ENCODE measurements at regions not wholly inside any gene's neighbourhood (a gene's known extent, or its start where the extent isn't known, plus 50 kb on each side); places are given as distances from the start of the nearest gene placed in this dataset.

- no peak overlapping the region for H3K4me3 ChIP-seq
- FAIRE-seq (no peak), DNase-seq (ENCODE audit: extremely low read depth in 1 of 4, low spot score in 3 of 4) (no peak), ATAC-seq (no peak)
- no peaks in the 10 kb centered on the region for H3K36me3 ChIP-seq (ENCODE audit: control insufficient read depth, insufficient read depth, low read length)
- H3K27ac ChIP-seq (ENCODE audit: extremely low read depth, low read depth, low read length) = no peak overlapping the region
- H3K9me1 ChIP-seq (ENCODE audit: control insufficient read depth, insufficient read depth, low read length) = no peaks in the 10 kb centered on the region
- H4K20me1 ChIP-seq (replicated peaks; ENCODE audit: control insufficient read depth, insufficient read depth, low read length) = no peaks in the 10 kb centered on the region
- 0% methylated on average over 2 of the region's 2 CpGs for WGBS (ENCODE audit: insufficient coverage, low coverage, missing lambda C conversion rate)
- H3K9ac ChIP-seq (ENCODE audit: insufficient read depth in 1 of 2, low read depth in 2 of 2, low read length in 2 of 2) = no peak overlapping the region
- no peaks in the 10 kb centered on the region for H3K27me3 ChIP-seq (ENCODE audit: control insufficient read depth in 2 of 2, insufficient read depth in 2 of 2, low read length in 2 of 2)
- H3K79me2 ChIP-seq (ENCODE audit: control insufficient read depth, insufficient read depth, low read length) = no peaks in the 10 kb centered on the region
- TF ChIP-seq JUNB (CRISPR knock-in tag; conservative IDR thresholded peaks at IDR 0.05) = no peak
- no peak for TF ChIP-seq ZNF780A (CRISPR knock-in tag; IDR thresholded peaks at IDR 0.05)
- TF ChIP-seq NCOA1 (IDR thresholded peaks at IDR 0.05; ENCODE audit: low read depth) = no peak
- ChIA-PET CTCF (ENCODE audit: low intra/inter-chr PET ratio) (no interaction called here), POLR2A (no interaction called here)
- no TSS peak for BruUV-seq (replicated peaks)
- no peaks in the 10 kb centered on the region for H3K9me3 ChIP-seq (replicated peaks; ENCODE audit: control insufficient read depth, insufficient read depth, low read depth, low read length)
- intact Hi-C loops (cut with micrococcal nuclease) = no loop called here
- in situ Hi-C loops (cut with MboI) = no loop called here
- no peak overlapping the region for H2AFZ ChIP-seq (ENCODE audit: low read depth, low read length)
- H3K4me2 ChIP-seq (ENCODE audit: insufficient read depth, low read length) = no peak overlapping the region
- H3K4me1 ChIP-seq (replicated peaks in 1 of 2; ENCODE audit: control insufficient read depth in 2 of 2, insufficient read depth in 2 of 2, low read length in 2 of 2) = no peaks in the 10 kb centered on the region
Measured at GRCh38 chr2:13638181-13638580, 921.4 kb downstream of the TRIB2 start.

DNA sequence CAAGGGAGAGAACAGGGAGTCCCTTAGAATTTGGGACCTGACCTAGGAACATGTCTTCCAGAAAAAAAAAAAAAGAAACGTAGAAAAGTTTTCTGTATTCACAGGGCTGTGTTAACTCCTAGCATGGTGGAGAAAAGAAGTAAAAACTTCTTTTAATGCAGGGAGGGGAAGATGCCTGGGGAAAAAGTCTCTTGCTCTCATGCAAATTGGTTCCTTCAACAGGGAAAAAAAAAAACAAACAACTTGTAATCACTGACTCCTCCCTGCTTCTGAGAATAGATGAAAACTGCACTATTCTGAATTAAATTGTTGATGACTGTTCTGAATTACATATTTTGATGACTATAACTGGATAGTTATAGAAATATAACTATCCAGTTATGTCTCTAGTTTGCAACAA lies 933.2 kb downstream of the TRIB2 start:
- H3K9ac ChIP-seq (ENCODE audit: insufficient read depth in 1 of 2, low read depth in 2 of 2, low read length in 2 of 2) = no peak overlapping the region
- 0% methylated on average over 1 of the region's 1 CpG for WGBS (ENCODE audit: insufficient coverage, low coverage, missing lambda C conversion rate)
- no peaks in the 10 kb centered on the region for H3K4me1 ChIP-seq (replicated peaks in 1 of 2; ENCODE audit: control insufficient read depth in 2 of 2, insufficient read depth in 2 of 2, low read length in 2 of 2)
- intact Hi-C loops (cut with micrococcal nuclease) (no loop called here), in situ Hi-C loops (cut with MboI) (no loop called here)
- no peaks in the 10 kb centered on the region for H3K27me3 ChIP-seq (ENCODE audit: control insufficient read depth in 2 of 2, insufficient read depth in 2 of 2, low read length in 2 of 2)
- ChIA-PET CTCF (ENCODE audit: low intra/inter-chr PET ratio) (no interaction called here), POLR2A (no interaction called here)
- no peaks in the 10 kb centered on the region for H4K20me1 ChIP-seq (replicated peaks; ENCODE audit: control insufficient read depth, insufficient read depth, low read length)
- DNase-seq (ENCODE audit: extremely low read depth in 1 of 4, low spot score in 3 of 4) (no peak), ATAC-seq (no peak), FAIRE-seq (no peak)
- H3K79me2 ChIP-seq (ENCODE audit: control insufficient read depth, insufficient read depth, low read length) = no peaks in the 10 kb centered on the region
- H3K27ac ChIP-seq (ENCODE audit: extremely low read depth, low read depth, low read length) = no peak overlapping the region
- no peaks in the 10 kb centered on the region for H3K9me1 ChIP-seq (ENCODE audit: control insufficient read depth, insufficient read depth, low read length)
- no peak overlapping the region for H3K4me3 ChIP-seq
- H3K9me3 ChIP-seq (replicated peaks; ENCODE audit: control insufficient read depth, insufficient read depth, low read depth, low read length) = no peaks in the 10 kb centered on the region
- H3K36me3 ChIP-seq (ENCODE audit: control insufficient read depth, insufficient read depth, low read length) = no peaks in the 10 kb centered on the region
- no TSS peak for BruUV-seq (replicated peaks)
- H2AFZ ChIP-seq (ENCODE audit: low read depth, low read length) = no peak overlapping the region
- no peak overlapping the region for H3K4me2 ChIP-seq (ENCODE audit: insufficient read depth, low read length)
- TF ChIP-seq BRD4 (IDR thresholded peaks at IDR 0.05) = no peak
- no peak for TF ChIP-seq ZKSCAN1 (IDR thresholded peaks at IDR 0.05; ENCODE audit: low read depth, low read length)
- TF ChIP-seq ZFP91 (CRISPR knock-in tag; IDR thresholded peaks at IDR 0.05) = no peak
- no peak for TF ChIP-seq ZNF444 (CRISPR knock-in tag; IDR thresholded peaks at IDR 0.05)
- no peak for TF ChIP-seq PRDM10 (IDR thresholded peaks at IDR 0.05; ENCODE audit: partially characterized antibody)
